Astrocyte of the spinal cord (primary cell): ENCODE measurements at regions not wholly inside any gene's neighbourhood (a gene's known extent, or its start where the extent isn't known, plus 50 kb on each side); places are given as distances from the start of the nearest gene placed in this dataset.
A peak's percentile ranks its signal among the peaks of the same experiment; 100 is the strongest.

Source experiments
- DNase-seq: peaks from one replicate; pipeline ENCODE4 v3.0.0; 2011; ENCODE audit warnings: low read depth, low spot score
- H3K4me3 ChIP-seq: 2 replicates; pipeline ENCODE4 v1.5.1; 2011; ENCODE audit warnings: low read depth, mild to moderate bottlenecking, low read length, moderate library complexity
- CTCF ChIP-seq: IDR thresholded peaks from 2 replicates; pipeline ENCODE4 v1.5.1; 2012; ENCODE audit warnings: low read depth, mild to moderate bottlenecking, low read length, inconsistent platforms
- in situ Hi-C: cut with HindIII; loops from 2 replicates; pipeline ENCODE4 v1.10.0; 2017; ENCODE audit warnings: low sequenced_read_pairs

GRCh38 chr5:57537811-57538210 is 55.2 kb upstream of the ACTBL2 start:
- H3K4me3 ChIP-seq, result no peak overlapping the region
- in situ Hi-C loops, result no loop called here
- no peak for DNase-seq
- TF ChIP-seq CTCF, result no peak

DNA sequence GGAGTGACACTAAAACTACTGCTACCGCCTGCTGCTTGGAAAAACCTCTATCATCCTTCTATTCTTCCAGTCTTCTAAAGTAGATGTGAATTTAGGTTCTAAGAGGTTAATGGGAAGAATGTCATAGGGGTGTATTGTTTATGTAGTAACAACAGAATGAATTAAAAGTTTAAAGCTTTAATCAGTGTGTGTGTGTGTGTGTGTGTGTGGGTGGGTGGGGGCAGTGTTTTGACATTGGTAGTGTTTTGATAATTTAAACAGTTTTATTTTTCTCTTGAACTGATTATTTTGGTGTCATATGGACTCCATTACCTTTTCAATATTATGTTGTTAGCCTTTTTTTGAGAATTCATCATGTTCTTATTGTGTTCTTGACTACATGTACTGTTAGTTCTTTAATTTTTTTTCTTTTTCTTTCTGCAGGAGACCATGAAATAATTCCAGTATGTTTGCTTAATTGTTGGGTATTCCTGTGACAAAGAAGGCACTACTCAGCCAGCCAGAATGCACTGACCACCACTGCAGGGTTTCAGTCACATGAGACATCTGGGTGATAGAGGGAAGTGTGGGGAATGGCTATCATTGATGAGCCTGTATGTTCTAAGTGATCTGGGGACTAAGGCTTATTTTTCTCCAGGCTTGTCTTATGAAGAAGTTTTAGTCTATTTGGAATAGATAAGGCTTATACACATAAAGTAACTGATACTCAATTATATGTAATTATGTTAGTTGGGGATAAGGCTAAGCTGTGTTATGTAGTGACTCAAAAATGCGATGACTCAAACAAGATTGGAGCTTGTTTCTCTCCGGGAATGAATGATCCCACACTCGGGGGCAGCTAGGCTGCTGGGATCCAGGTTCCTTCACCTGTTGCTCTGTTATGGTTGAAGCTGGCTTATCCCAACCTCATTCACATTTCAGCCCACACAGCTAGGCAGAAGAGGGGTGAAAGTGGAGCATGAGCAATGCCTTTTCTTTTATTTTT is 50.2 kb upstream of the ACTBL2 start:
- peak; percentile 64 for DNase-seq
- TF ChIP-seq CTCF, result no peak
- no peak overlapping the region for H3K4me3 ChIP-seq
- in situ Hi-C loops, result no loop called here
